ENCODE measurements at regions not wholly inside any gene's neighbourhood (a gene's known extent, or its start where the extent isn't known, plus 50 kb on each side); places are given as distances from the start of the nearest gene placed in this dataset.

DNA sequence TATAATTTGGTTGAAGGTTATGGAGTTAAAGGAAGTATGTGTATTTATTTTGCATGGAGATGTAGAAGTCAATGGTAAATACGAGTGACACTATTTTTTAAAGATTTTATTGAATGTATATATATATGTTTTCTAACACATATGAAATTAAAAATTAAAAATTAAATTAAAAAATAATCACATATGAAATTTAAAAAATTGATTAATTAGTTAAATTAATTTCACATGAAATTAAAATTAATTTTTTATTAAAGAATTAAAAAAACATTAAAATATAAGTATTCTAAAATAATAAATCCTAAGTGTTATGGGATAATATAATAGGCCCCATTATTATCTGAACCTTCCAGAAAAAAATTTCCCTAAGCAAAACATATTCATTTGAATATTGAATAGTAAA is 1163.5 kb downstream of the ARAP2 start:
- WGBS, result 94% methylated on average over 1 of the region's 1 CpG
- no peak for DNase-seq (ENCODE audit: low spot score)
- Histone ChIP-seq H3K4me3 (no peak overlapping the region), H3K4me1 (replicated peaks) (no peaks in the 10 kb centered on the region), H3K27me3 (replicated peaks; ENCODE audit: insufficient read depth) (no peaks in the 10 kb centered on the region), H3K36me3 (no peaks in the 10 kb centered on the region), H3K27ac (no peak overlapping the region), H3K9me3 (no peaks in the 10 kb centered on the region)
- no peak for TF ChIP-seq POLR2A (IDR thresholded peaks at IDR 0.05)
- no peak for TF ChIP-seq POLR2AphosphoS5 (IDR thresholded peaks at IDR 0.05)
- TF ChIP-seq, protein P1, sequence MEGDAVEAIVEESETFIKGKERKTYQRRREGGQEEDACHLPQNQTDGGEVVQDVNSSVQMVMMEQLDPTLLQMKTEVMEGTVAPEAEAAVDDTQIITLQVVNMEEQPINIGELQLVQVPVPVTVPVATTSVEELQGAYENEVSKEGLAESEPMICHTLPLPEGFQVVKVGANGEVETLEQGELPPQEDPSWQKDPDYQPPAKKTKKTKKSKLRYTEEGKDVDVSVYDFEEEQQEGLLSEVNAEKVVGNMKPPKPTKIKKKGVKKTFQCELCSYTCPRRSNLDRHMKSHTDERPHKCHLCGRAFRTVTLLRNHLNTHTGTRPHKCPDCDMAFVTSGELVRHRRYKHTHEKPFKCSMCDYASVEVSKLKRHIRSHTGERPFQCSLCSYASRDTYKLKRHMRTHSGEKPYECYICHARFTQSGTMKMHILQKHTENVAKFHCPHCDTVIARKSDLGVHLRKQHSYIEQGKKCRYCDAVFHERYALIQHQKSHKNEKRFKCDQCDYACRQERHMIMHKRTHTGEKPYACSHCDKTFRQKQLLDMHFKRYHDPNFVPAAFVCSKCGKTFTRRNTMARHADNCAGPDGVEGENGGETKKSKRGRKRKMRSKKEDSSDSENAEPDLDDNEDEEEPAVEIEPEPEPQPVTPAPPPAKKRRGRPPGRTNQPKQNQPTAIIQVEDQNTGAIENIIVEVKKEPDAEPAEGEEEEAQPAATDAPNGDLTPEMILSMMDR (IDR thresholded peaks at IDR 0.05), result no peak
- intact Hi-C loops (cut with DNase I), result no loop called here

GRCh38 chr4:35087218-35087617 is 1157.1 kb downstream of the ARAP2 start:
- H3K27ac ChIP-seq, result no peak overlapping the region
- TF ChIP-seq, protein P1 (IDR thresholded peaks at IDR 0.05), result no peak
- TF ChIP-seq POLR2AphosphoS5 (IDR thresholded peaks at IDR 0.05), result no peak
- TF ChIP-seq POLR2A (IDR thresholded peaks at IDR 0.05), result no peak
- H3K36me3 ChIP-seq, result no peaks in the 10 kb centered on the region
- H3K4me3 ChIP-seq, result no peak overlapping the region
- no peaks in the 10 kb centered on the region for H3K27me3 ChIP-seq (replicated peaks; ENCODE audit: insufficient read depth)
- no peaks in the 10 kb centered on the region for H3K4me1 ChIP-seq (replicated peaks)
- intact Hi-C loops (cut with DNase I), result no loop called here
- H3K9me3 ChIP-seq, result no peaks in the 10 kb centered on the region
- no peak for DNase-seq (ENCODE audit: low spot score)
- WGBS, result 53% methylated on average over 3 of the region's 3 CpGs

GRCh38 chr4:35100932-35101331 is 1143.4 kb downstream of the ARAP2 start:
- DNase-seq (ENCODE audit: low spot score), result no peak
- no peak overlapping the region for H3K27ac ChIP-seq
- no peaks in the 10 kb centered on the region for H3K27me3 ChIP-seq (replicated peaks; ENCODE audit: insufficient read depth)
- no peaks in the 10 kb centered on the region for H3K9me3 ChIP-seq
- 91% methylated on average over 8 of the region's 8 CpGs for WGBS
- H3K36me3 ChIP-seq, result no peaks in the 10 kb centered on the region
- TF ChIP-seq, protein P1 (IDR thresholded peaks at IDR 0.05), result no peak
- TF ChIP-seq POLR2A (IDR thresholded peaks at IDR 0.05) (no peak), POLR2AphosphoS5 (IDR thresholded peaks at IDR 0.05) (no peak)
- no peaks in the 10 kb centered on the region for H3K4me1 ChIP-seq (replicated peaks)
- no peak overlapping the region for H3K4me3 ChIP-seq
- intact Hi-C loops (cut with DNase I), result no loop called here

- TF ChIP-seq POLR2A (IDR thresholded peaks at IDR 0.05) (no peak), POLR2AphosphoS5 (IDR thresholded peaks at IDR 0.05) (no peak)
- TF ChIP-seq, protein P1 (IDR thresholded peaks at IDR 0.05), result no peak
- Histone ChIP-seq H3K9me3 (no peaks in the 10 kb centered on the region), H3K4me3 (no peak overlapping the region), H3K27me3 (replicated peaks; ENCODE audit: insufficient read depth) (no peaks in the 10 kb centered on the region), H3K36me3 (no peaks in the 10 kb centered on the region), H3K4me1 (replicated peaks) (no peaks in the 10 kb centered on the region), H3K27ac (no peak overlapping the region)
- intact Hi-C loops (cut with DNase I), result no loop called here
- no peak for DNase-seq (ENCODE audit: low spot score)
- WGBS, result 85% methylated on average over 8 of the region's 8 CpGs
These were observed 1142.2 kb downstream of the ARAP2 start for GRCh38 chr4:35102066-35102465.

DNA sequence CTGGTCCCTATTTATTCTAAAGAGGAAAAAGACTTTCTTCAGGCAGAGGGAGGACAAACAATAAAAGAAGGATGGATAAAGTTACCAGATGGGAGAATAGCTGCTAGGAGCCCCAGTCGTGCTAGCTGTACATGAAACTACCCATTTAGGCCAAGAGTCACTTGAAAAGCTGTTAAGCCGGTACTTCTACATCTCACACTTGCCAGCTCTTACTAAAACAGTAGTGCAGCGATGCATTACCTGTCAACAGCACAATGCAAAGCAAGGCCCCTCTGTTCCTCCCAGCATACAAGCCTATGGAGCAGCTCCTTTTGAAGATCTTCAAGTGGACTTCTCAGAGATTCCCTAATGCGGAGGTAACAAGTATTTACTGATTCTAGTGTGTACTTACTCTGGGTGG is 1138.8 kb downstream of the ARAP2 start:
- WGBS, result 44% methylated on average over 4 of the region's 4 CpGs
- no peaks in the 10 kb centered on the region for H3K27me3 ChIP-seq (replicated peaks; ENCODE audit: insufficient read depth)
- no peak for DNase-seq (ENCODE audit: low spot score)
- H3K9me3 ChIP-seq, result no peaks in the 10 kb centered on the region
- H3K4me3 ChIP-seq, result no peak overlapping the region
- no peak for TF ChIP-seq POLR2A (IDR thresholded peaks at IDR 0.05)
- TF ChIP-seq POLR2AphosphoS5 (IDR thresholded peaks at IDR 0.05), result no peak
- TF ChIP-seq, protein P1 (IDR thresholded peaks at IDR 0.05), result no peak
- no peak overlapping the region for H3K27ac ChIP-seq
- H3K4me1 ChIP-seq (replicated peaks), result no peaks in the 10 kb centered on the region
- intact Hi-C loops (cut with DNase I), result no loop called here
- H3K36me3 ChIP-seq, result no peaks in the 10 kb centered on the region
